ENCODE measurements at regions not wholly inside any gene's neighbourhood (a gene's known extent, or its start where the extent isn't known, plus 50 kb on each side); places are given as distances from the start of the nearest gene placed in this dataset.

GRCh38 chr6:142561511-142562265 is 259.9 kb downstream of the ADGRG6 start:
- no peak for DNase-seq

DNA sequence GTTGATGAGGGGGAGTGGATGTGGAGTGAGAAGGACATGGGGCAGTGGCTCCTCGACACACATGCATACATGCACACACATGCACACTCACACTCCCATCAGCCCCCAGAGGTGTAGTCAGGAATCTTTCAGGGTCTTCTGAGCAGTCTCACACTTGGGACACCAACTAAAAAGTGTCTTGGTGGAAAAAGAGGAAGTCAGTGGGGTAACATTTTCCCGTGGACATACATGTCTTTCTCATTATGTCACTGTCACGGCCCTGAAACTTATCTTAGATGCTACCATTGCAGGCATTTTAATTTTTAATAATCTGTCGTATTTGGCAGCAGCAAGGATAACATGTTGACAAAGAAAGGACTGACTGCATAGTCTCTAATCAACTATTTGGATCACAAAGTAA is 261.1 kb downstream of the ADGRG6 start:
- DNase-seq: no peak

- DNase-seq: no peak
Measured at GRCh38 chr6:142566628-142567396, 265.0 kb downstream of the ADGRG6 start.

GRCh38 chr6:142567461-142567860 is 265.7 kb downstream of the ADGRG6 start:
- no peak for DNase-seq

- no peak for DNase-seq
Measured at GRCh38 chr6:142568857-142569597, 267.2 kb downstream of the ADGRG6 start.

DNA sequence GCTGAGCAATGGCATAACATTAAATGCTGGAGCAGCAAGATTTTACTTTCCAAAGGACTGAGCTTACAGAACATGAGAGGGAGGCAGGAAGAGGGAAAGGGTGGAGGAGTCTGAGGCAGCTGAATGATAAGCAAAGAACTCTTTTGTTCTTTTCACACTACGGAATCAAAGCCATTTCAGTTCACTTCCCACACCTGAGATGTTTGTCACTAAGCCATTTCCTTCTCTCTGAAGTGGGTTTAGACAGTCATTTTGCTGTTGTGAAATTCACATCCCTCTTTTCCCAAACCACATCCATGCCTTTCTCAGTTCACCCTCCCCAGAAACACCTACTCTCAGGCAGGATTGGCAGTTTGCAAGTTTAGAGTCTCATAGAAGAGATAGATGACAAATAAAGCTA is 267.9 kb downstream of the ADGRG6 start:
- no peak for DNase-seq

GRCh38 chr6:142570221-142570671 is 268.4 kb downstream of the ADGRG6 start:
- no peak for DNase-seq

- DNase-seq: no peak
Measured at GRCh38 chr6:142592876-142593275, 291.1 kb downstream of the ADGRG6 start.

- no peak for DNase-seq
Measured at GRCh38 chr6:142597836-142598235, 296.0 kb downstream of the ADGRG6 start.

GRCh38 chr6:142601427-142601826 is 299.6 kb downstream of the ADGRG6 start:
- no peak for DNase-seq

DNA sequence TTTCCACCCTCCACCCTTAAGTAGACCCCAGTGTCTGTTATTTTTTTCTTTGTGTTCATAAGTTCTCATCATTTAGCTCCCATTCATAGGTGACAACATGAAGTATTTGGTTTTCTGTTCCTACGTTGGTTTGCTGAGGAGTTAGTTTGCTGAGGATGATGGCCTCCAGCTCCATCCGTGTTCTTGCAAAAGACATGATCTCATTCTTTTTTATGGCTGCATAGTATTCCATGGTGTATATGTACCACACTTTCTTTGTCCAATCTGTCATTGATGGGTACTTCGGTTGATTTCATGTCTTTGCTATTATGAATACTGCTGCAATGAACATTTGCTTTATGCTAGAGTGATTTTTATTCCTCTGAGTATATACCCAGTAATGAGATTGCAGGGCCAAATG is 301.2 kb downstream of the ADGRG6 start:
- no peak for DNase-seq

DNA sequence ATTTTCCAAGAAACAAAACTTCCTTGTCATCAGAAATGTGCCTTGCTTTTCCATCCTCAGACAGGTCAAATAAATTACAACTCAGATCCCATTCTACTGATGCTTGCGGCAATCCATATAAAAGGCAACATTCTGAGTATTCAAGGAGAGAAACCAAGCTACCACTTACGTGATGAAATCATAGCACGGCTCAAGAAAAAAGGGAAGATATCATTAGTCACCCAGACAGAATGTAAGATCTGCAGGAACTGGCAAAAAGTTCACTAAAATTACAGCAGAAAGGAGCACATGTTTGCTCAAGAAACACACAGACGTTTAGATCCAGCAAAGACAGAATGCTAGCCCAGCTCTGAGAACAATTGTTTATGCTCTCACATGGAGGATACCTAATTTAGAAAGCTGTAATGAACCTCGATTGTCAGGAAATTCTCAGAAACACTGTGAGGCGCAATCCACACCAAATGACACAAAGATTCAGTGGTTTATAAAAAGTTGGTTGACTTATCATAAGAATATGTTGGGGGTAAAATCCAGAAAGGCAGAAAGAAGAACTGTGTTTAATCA is 304.2 kb downstream of the ADGRG6 start:
- no peak for DNase-seq

DNA sequence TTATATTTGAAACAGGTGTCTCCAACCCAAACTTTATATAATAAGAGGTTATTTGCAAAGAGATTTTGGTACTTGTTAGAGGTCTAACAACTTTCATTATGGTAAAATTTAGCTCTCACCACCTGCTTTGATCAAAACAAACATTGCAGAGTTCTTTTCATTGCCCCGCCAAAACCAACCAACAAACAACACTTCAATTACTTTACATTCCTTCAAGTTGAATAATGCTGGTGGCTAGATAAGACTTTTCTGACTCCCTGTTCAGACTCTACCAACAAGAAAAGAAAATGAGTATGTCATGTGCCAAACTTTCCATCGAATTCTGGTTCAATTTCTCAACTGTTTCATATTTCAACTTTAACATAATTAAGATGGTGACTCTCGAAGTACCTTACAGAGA is 311.1 kb downstream of the ADGRG6 start:
- no peak for DNase-seq

DNA sequence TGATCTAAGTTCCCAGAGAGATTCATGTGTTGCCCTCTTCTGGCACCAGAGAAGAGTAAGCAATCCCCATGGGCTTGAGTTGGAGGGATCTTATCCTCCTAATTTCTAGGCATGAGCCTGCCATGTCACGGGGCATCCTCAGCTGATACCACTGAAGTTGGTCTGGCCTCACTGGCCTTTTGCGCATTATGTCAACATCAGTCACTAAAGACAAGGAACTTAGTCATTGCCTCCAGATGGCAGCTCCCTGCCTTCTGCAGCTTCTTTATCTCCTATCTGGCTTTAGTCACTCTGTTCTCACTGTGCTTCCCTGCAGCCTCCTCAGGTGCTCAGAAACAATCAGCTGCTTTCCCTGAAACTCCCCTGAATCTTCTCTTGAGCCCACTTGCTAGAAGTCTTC is 312.2 kb downstream of the ADGRG6 start:
- no peak for DNase-seq

- no peak for DNase-seq
Measured at GRCh38 chr6:142617158-142617557, 315.4 kb downstream of the ADGRG6 start.

GRCh38 chr6:142621822-142622221 is 320.0 kb downstream of the ADGRG6 start:
- DNase-seq: no peak

DNA sequence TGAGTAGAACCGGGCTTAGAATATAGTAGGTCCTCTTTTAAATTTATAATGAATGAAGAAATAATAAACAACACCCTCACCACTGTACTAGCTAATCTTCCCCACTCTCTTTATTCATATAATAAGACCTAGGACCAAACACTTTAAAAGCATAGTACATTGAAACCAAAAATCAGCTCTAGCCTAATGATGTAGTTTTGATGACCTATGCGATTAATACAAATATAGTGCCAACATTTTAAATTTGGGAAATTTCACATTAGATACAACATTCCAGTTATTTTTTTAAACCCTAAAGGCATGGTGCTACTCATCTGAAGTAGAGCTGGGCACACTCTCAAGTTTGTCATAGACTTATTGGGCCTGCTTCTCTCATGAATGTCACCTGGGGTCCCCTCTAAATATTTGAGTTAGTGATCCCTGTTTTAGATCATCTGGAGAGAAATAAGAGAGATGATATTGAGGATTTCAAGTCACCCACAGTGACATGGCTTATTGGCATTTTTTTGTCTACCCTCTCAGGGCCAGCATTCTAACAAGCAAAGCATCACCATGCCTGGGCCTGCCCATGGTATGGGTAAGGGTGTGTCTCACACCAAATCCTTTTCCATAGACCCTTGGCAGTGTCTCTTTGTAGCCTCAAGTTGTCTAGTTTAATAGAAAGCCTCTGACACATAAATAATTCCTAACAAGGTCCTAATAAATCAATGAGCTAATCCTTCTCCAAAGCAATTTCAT is 319.8 kb downstream of the HIVEP2 start:
- no peak for DNase-seq

- DNase-seq: no peak
Measured at GRCh38 chr6:142627474-142627873, 317.5 kb downstream of the HIVEP2 start.

- no peak for DNase-seq
Measured at GRCh38 chr6:142631517-142632385, 313.2 kb downstream of the HIVEP2 start.

- no peak for DNase-seq
Measured at GRCh38 chr6:142633317-142633716, 311.7 kb downstream of the HIVEP2 start.

DNA sequence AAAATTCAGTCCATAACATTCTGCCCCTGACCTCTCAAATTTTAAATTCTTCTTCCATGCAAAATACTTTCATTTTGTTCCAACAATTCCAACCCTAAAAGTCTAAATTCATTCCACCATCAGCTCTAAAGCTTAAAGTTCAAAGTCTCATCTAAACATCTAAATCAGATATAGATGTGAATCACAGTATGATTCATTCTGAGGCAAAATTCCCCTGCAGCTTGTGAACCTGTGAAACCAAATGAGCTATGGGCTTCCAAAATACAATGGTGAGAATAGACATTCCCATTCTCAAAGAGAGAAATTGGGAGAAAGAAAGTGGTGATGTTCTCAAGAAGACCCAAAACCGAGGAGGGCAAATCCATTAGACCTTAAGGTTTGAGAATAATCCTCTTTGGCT is 309.8 kb downstream of the HIVEP2 start:
- no peak for DNase-seq

Data from NCI-H446 treated with DMSO at 0.1 percent for 48 hours (cell line).